ENCODE measurements at regions not wholly inside any gene's neighbourhood (a gene's known extent, or its start where the extent isn't known, plus 50 kb on each side); places are given as distances from the start of the nearest gene placed in this dataset.
"Not testable (repeated sequence)": the region's sequence is repeated elsewhere in the genome, so short reads cannot be mapped to it uniquely, and the experiment has no call there.

DNA sequence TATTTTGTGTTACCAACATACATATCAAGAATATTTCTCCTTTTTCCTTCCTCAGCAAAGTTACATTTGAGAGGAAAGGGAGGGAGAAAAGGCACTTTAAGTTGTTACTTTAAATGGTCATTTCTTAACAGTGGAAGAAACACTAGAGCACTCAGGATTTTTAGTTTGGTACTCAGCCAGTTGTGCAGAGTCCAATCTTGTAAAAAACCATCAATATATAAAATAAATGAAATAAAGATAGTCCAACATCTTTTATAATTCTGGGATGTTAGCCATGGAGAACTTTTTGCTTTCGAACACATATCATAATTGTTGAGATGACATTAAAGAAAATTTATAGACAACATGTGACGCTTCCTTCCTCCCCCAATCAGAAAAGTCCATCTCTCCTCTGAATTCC is 253.8 kb downstream of the QDPR start:
- Histone ChIP-seq H3K27ac (ENCODE audit: low read length) (no peak overlapping the region), H3K27me3 (ENCODE audit: control insufficient read depth, insufficient read depth, low read length) (no peaks in the 10 kb centered on the region), H3K4me1 (ENCODE audit: control insufficient read depth, insufficient read depth, low read length) (no peaks in the 10 kb centered on the region), H3K9me3 (replicated peaks; ENCODE audit: control insufficient read depth, low read depth, low read length) (no peaks in the 10 kb centered on the region), H3K4me3 (ENCODE audit: low read length) (no peak overlapping the region), H3K36me3 (ENCODE audit: control insufficient read depth, insufficient read depth, low read length) (no peaks in the 10 kb centered on the region)
- peak; percentile 84 for DNase-seq
- no CpG with 5 or more reads among the region's 2 CpGs for WGBS (ENCODE audit: insufficient coverage)

DNA sequence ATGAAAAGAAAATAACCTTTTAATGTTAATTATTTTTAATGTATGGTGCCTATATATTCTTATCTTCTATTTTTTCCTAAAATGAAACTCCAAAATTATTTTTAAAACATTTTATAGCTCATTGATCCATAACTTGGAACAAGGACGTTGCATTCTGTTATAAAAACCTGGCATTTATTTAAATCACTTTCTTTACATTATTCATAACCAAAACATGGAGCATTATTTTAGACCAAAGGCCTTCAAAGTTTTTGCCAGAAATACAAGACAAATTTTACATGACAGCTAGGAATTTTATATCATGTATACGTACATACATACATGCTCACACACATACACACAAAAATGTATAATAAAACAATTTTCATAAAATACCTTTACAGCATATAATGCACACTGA is 259.8 kb downstream of the QDPR start:
- no peak overlapping the region for H3K27ac ChIP-seq (ENCODE audit: low read length)
- no peaks in the 10 kb centered on the region for H3K36me3 ChIP-seq (ENCODE audit: control insufficient read depth, insufficient read depth, low read length)
- H3K4me3 ChIP-seq (ENCODE audit: low read length) = no peak overlapping the region
- WGBS (ENCODE audit: insufficient coverage) = no CpG with 5 or more reads among the region's 2 CpGs
- H3K27me3 ChIP-seq (ENCODE audit: control insufficient read depth, insufficient read depth, low read length) = no peaks in the 10 kb centered on the region
- no peaks in the 10 kb centered on the region for H3K9me3 ChIP-seq (replicated peaks; ENCODE audit: control insufficient read depth, low read depth, low read length)
- H3K4me1 ChIP-seq (ENCODE audit: control insufficient read depth, insufficient read depth, low read length) = no peaks in the 10 kb centered on the region
- DNase-seq = no peak

DNA sequence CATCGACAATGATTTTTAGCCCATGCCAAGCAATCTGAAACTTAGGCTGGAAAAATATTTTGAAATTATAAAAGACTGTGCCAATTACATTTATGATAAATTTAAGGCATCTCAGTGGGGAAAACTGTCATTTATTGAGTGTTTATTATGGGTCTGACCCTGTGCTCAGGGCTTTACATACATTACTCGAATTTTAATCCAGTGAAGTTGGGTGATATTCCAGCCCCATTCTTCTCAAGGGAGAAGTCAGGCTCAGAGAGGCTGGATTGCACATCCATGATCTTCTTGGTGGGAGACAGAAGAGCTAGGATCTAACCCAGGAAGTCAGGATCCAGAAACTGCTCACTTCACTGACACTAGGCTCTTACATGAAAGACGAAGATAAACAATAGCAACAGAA is 260.8 kb downstream of the QDPR start:
- Histone ChIP-seq H3K27ac (ENCODE audit: low read length) (no peak overlapping the region), H3K36me3 (ENCODE audit: control insufficient read depth, insufficient read depth, low read length) (no peaks in the 10 kb centered on the region), H3K4me3 (ENCODE audit: low read length) (no peak overlapping the region), H3K9me3 (replicated peaks; ENCODE audit: control insufficient read depth, low read depth, low read length) (no peaks in the 10 kb centered on the region), H3K27me3 (ENCODE audit: control insufficient read depth, insufficient read depth, low read length) (no peaks in the 10 kb centered on the region), H3K4me1 (ENCODE audit: control insufficient read depth, insufficient read depth, low read length) (no peaks in the 10 kb centered on the region)
- 83% methylated on average over 1 of the region's 3 CpGs for WGBS (ENCODE audit: insufficient coverage)
- DNase-seq = peak; percentile 57

DNA sequence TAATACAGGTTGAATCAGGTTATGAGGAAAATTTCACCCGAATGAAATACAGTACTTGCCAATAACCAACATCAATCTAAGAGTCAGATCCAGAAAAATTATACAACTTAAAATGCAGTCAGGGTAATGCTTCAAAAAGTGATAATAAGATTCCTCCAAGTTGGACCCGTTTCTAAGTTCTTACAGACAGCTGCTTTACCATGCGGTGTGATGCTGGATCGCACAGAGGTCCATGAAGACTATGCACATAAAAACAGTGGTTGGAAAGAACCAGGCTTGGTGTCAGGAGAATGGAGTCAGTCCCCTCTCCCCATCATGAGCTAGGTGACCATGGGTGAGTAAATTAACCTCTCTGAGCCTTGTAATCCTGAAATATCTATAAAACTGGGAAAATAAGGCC is 261.3 kb downstream of the QDPR start:
- no peaks in the 10 kb centered on the region for H3K9me3 ChIP-seq (replicated peaks; ENCODE audit: control insufficient read depth, low read depth, low read length)
- no peaks in the 10 kb centered on the region for H3K4me1 ChIP-seq (ENCODE audit: control insufficient read depth, insufficient read depth, low read length)
- no peak overlapping the region for H3K4me3 ChIP-seq (ENCODE audit: low read length)
- no CpG with 5 or more reads among the region's 4 CpGs for WGBS (ENCODE audit: insufficient coverage)
- H3K36me3 ChIP-seq (ENCODE audit: control insufficient read depth, insufficient read depth, low read length) = no peaks in the 10 kb centered on the region
- DNase-seq = no peak
- no peaks in the 10 kb centered on the region for H3K27me3 ChIP-seq (ENCODE audit: control insufficient read depth, insufficient read depth, low read length)
- peak overlapping the region; percentile 0 for H3K27ac ChIP-seq (ENCODE audit: low read length)

DNA sequence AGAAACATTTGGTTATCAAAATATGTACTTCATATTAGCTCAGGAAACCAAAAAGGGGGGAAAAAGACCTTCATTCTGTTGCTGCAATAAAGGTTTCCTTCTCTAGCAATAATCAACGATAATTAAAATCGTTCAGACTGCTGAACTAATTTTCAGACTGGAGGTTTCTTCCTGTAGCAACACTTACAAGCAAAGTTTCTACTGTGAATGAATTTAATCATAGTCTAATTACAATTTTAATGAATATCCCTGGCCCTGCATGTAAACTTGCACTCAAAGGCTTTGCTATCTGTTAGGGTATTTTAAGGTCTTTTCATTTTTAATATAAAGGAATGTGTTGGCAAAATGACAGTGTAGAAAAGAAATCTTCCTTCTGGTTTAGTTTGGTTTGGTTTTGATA is 265.2 kb downstream of the QDPR start:
- WGBS (ENCODE audit: insufficient coverage) = no CpG with 5 or more reads among the region's 2 CpGs
- Histone ChIP-seq H3K36me3 (ENCODE audit: control insufficient read depth, insufficient read depth, low read length) (no peaks in the 10 kb centered on the region), H3K27ac (ENCODE audit: low read length) (no peak overlapping the region), H3K4me1 (ENCODE audit: control insufficient read depth, insufficient read depth, low read length) (no peaks in the 10 kb centered on the region), H3K27me3 (ENCODE audit: control insufficient read depth, insufficient read depth, low read length) (no peaks in the 10 kb centered on the region), H3K9me3 (replicated peaks; ENCODE audit: control insufficient read depth, low read depth, low read length) (no peaks in the 10 kb centered on the region), H3K4me3 (ENCODE audit: low read length) (no peak overlapping the region)
- no peak for DNase-seq

DNA sequence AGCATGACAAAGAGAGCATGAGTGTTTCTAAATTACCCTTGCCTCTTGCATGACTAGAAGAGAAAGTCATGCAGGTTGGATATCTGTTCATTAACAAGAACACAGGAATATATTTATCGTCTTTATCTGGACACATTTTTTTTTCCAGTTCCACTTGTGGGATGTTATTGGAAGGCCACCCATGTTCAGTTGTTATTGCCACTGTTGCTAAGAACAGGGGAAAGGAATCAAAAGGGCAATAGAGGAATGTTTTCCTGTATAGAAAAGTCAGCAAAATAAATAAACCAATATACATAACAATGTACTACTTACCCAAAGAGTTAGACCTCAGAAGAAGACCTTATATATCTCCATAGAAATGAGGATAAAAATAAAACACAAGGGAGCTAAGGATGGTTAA is 270.1 kb downstream of the QDPR start:
- H3K4me3 ChIP-seq (ENCODE audit: low read length) = no peak overlapping the region
- no peak overlapping the region for H3K27ac ChIP-seq (ENCODE audit: low read length)
- no CpG with 5 or more reads among the region's 1 CpG for WGBS (ENCODE audit: insufficient coverage)
- no peak for DNase-seq
- H3K27me3 ChIP-seq (ENCODE audit: control insufficient read depth, insufficient read depth, low read length) = no peaks in the 10 kb centered on the region
- H3K9me3 ChIP-seq (replicated peaks; ENCODE audit: control insufficient read depth, low read depth, low read length) = no peaks in the 10 kb centered on the region
- no peaks in the 10 kb centered on the region for H3K36me3 ChIP-seq (ENCODE audit: control insufficient read depth, insufficient read depth, low read length)
- H3K4me1 ChIP-seq (ENCODE audit: control insufficient read depth, insufficient read depth, low read length) = no peaks in the 10 kb centered on the region

DNA sequence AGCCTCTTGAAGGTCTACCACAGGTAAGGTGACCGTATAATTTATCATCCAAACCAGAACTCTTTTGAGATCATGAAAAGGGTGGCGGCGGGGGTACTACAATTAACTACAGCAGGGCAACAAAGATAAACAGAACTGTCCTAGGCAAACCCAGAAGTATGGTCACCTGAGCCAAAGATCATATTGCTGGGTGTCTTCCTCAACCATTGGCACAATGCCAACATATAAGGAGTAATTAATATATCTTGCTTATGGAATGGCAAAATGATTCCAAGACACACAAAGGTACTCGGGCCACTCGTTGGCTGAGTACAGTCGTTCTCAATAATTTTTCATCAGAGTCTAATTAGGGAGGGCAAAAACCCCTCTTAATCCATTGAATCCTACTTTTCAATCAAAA is 273.3 kb downstream of the QDPR start:
- no peak overlapping the region for H3K4me3 ChIP-seq (ENCODE audit: low read length)

DNA sequence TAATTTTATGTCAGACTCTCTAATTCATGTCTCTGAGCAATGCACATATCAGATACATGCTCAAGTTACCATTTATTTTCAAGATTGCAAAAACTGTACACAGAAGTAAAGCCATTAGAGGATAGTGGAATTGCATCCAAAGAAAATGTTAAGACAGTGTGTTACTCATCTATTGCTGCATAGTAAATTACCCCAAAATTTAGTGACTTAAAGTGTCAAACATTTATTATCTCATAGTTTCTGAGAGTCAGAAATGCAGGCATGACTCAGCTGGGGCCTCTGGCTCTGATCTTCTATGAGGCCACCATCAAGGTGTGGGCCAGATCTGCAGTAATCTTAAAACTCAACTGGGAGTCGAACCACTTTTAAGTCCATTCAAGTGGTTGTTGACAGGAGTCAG is 275.2 kb downstream of the QDPR start:
- peak; percentile 34 for DNase-seq
- no peak overlapping the region for H3K27ac ChIP-seq (ENCODE audit: low read length)
- H3K9me3 ChIP-seq (replicated peaks; ENCODE audit: control insufficient read depth, low read depth, low read length) = no peaks in the 10 kb centered on the region
- H3K36me3 ChIP-seq (ENCODE audit: control insufficient read depth, insufficient read depth, low read length) = no peaks in the 10 kb centered on the region
- WGBS (ENCODE audit: insufficient coverage) = no CpG with 5 or more reads among the region's 1 CpG
- H3K27me3 ChIP-seq (ENCODE audit: control insufficient read depth, insufficient read depth, low read length) = no peaks in the 10 kb centered on the region
- no peak overlapping the region for H3K4me3 ChIP-seq (ENCODE audit: low read length)
- no peaks in the 10 kb centered on the region for H3K4me1 ChIP-seq (ENCODE audit: control insufficient read depth, insufficient read depth, low read length)

More for the DNA sequence above, 273.3 kb downstream of the QDPR start:
- H3K4me1 ChIP-seq (ENCODE audit: control insufficient read depth, insufficient read depth, low read length) = no peaks in the 10 kb centered on the region
- WGBS (ENCODE audit: insufficient coverage) = 100% methylated on average over 1 of the region's 6 CpGs
- no peaks in the 10 kb centered on the region for H3K27me3 ChIP-seq (ENCODE audit: control insufficient read depth, insufficient read depth, low read length)
- no peaks in the 10 kb centered on the region for H3K9me3 ChIP-seq (replicated peaks; ENCODE audit: control insufficient read depth, low read depth, low read length)
- H3K36me3 ChIP-seq (ENCODE audit: control insufficient read depth, insufficient read depth, low read length) = no peaks in the 10 kb centered on the region
- H3K27ac ChIP-seq (ENCODE audit: low read length) = no peak overlapping the region
- DNase-seq = no peak

DNA sequence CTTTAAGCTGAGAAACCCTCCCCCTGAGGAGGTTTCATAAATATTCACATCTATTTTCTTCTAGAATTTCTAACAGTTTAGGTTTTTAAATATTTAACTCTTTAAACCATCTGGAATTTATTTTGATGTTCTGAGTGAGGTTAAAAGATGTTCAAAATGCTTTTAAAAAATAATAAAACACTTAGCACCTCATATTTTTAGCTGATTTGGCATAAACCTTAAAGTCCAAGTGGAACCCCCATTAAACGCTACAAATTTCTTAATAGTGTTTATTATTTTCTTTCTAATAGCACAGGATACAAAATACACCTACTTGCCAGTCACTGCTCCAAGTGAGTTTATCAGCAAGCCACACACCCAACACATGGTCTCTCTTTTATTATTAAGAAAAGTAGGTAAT is 277.2 kb downstream of the QDPR start:
- Histone ChIP-seq H3K36me3 (ENCODE audit: control insufficient read depth, insufficient read depth, low read length) (no peaks in the 10 kb centered on the region), H3K9me3 (replicated peaks; ENCODE audit: control insufficient read depth, low read depth, low read length) (no peaks in the 10 kb centered on the region), H3K27me3 (ENCODE audit: control insufficient read depth, insufficient read depth, low read length) (no peaks in the 10 kb centered on the region), H3K4me1 (ENCODE audit: control insufficient read depth, insufficient read depth, low read length) (no peaks in the 10 kb centered on the region), H3K4me3 (ENCODE audit: low read length) (no peak overlapping the region), H3K27ac (ENCODE audit: low read length) (no peak overlapping the region)
- no CpG with 5 or more reads among the region's 1 CpG for WGBS (ENCODE audit: insufficient coverage)
- no peak for DNase-seq

DNA sequence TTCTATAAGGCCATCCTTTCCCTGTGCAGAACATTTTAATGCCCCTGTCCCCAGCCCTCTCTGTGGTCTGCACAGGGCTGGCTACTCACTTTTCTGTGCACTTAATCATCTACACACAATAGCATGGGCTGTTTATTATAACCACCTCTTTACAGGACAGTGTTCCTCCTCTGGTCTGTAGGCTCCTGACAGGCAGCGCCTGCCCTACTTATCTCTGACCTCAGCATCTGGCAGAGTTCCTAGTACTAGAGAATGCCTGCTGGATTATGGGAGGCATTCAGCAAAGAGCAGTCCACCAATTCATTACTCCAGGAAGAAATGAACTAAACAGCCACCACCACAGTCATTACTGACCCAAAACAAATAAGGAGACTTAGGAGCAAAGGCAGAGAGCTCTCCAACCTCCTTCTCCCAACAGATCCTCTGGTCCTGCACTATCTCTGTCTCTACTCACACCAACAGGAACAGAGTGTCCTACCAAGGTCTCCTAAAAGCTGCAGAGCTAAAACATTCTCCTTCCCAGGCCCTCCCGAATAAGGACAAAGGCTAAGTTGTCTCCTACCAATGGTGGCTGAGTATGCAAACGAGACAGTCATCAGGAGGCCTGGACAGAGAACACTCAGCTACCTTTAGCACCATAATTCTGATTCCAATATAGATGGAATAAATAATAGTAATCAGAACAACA is 279.2 kb downstream of the QDPR start:
- no peaks in the 10 kb centered on the region for H3K9me3 ChIP-seq (replicated peaks; ENCODE audit: control insufficient read depth, low read depth, low read length)
- H3K4me3 ChIP-seq (ENCODE audit: low read length) = no peak overlapping the region
- no peaks in the 10 kb centered on the region for H3K27me3 ChIP-seq (ENCODE audit: control insufficient read depth, insufficient read depth, low read length)
- no peaks in the 10 kb centered on the region for H3K4me1 ChIP-seq (ENCODE audit: control insufficient read depth, insufficient read depth, low read length)
- no CpG with 5 or more reads among the region's 3 CpGs for WGBS (ENCODE audit: insufficient coverage)
- peak; percentile 58 for DNase-seq
- no peaks in the 10 kb centered on the region for H3K36me3 ChIP-seq (ENCODE audit: control insufficient read depth, insufficient read depth, low read length)
- no peak overlapping the region for H3K27ac ChIP-seq (ENCODE audit: low read length)

DNA sequence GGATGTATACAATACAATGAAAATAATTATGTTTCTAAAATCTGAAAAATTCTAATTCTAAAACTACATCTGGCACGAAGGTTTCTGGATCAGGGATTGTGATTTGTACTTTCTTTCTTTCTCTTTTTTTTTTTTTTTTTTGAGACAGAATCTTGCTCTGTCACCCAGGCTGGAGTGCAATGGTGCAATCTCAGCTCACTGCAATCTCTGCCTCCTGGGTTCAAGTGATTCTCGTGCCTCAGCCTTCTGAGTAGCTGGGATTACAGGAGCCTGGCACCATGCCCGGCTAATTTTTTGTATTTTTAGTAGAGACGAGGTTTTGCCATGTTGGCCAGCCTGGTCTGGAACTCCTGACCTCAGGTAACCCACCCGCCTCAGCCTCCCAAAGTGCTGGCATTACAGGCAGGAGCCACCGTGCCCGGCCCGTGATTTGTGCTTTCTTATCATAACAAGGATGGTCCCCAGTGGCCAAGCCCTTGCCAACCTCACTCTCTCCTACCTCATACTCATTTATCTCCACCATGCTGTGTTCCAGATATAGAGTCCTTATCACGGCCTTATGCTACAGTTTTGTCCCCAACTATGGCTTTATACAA is 279.9 kb downstream of the QDPR start:
- not testable (repeated sequence) for H3K27ac ChIP-seq (ENCODE audit: low read length); H3K4me1 ChIP-seq (ENCODE audit: control insufficient read depth, insufficient read depth, low read length); H3K27me3 ChIP-seq (ENCODE audit: control insufficient read depth, insufficient read depth, low read length); DNase-seq; H3K9me3 ChIP-seq (replicated peaks; ENCODE audit: control insufficient read depth, low read depth, low read length); H3K4me3 ChIP-seq (ENCODE audit: low read length); H3K36me3 ChIP-seq (ENCODE audit: control insufficient read depth, insufficient read depth, low read length)
- 75% methylated on average over 8 of the region's 9 CpGs for WGBS (ENCODE audit: insufficient coverage)

Measured in muscle of leg (tissue), 3 donors.